ENCODE measurements at regions not wholly inside any gene's neighbourhood (a gene's known extent, or its start where the extent isn't known, plus 50 kb on each side); places are given as distances from the start of the nearest gene placed in this dataset.

DNA sequence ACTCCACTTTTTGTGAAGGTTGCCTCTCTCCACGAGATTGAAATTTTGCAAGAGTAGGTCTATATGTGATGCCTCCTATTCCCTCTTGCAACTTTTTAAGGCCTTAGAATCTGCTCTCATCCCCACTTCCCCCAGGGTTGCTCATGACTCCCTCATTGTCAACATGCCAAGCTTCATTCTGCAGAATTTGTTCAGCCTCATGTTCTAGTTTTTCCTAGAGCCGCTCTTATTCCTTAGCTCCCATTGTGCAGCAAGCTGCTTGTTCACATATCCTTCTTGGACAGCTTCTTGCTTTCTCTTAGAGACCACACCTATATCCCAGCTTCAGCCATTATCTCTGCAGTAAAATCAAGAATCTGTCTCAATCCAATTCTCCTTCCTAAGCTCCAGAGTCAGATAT, 82.4 kb downstream of the CNGA2 start:
- Histone ChIP-seq H3K27ac (no peak overlapping the region), H3K4me1 (no peaks in the 10 kb centered on the region), H3K4me3 (no peak overlapping the region), H3K9me3 (no peaks in the 10 kb centered on the region), H3K27me3 (no peaks in the 10 kb centered on the region), H3K36me3 (no peaks in the 10 kb centered on the region)
- intact Hi-C loops (cut with DNase I): no loop called here
- ATAC-seq: no peak
- no peak for TF ChIP-seq CTCF (IDR thresholded peaks at IDR 0.05)
- DNase-seq: no peak

DNA sequence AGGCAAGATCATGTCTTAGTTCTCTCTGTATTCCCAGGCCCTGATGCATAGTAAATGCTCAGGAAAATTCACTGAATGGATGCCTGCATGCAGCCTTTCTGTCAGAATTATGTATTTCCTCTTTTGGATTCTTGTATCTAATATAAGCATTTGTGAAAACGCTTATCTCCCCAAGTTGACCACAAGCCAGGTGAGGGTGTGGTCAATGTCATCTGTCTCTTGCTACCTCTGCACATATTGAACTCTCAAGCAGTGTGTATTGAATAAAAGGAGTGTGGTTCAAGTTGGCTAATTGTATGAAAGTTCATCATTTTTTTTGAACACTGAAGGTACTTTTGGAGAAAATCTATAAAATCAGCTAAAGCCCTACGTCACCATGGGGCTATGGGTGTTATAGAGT, 84.3 kb downstream of the CNGA2 start:
- Histone ChIP-seq H3K36me3 (no peaks in the 10 kb centered on the region), H3K4me3 (no peak overlapping the region), H3K4me1 (no peaks in the 10 kb centered on the region), H3K27me3 (no peaks in the 10 kb centered on the region), H3K9me3 (no peaks in the 10 kb centered on the region), H3K27ac (no peak overlapping the region)
- DNase-seq (no peak), ATAC-seq (no peak)
- no peak for TF ChIP-seq CTCF (IDR thresholded peaks at IDR 0.05)
- intact Hi-C loops (cut with DNase I): no loop called here

- ATAC-seq: no peak
Measured at GRCh38 chrX:151821226-151821625, 86.7 kb downstream of the CNGA2 start.

GRCh38 chrX:151825007-151825406, 87.7 kb upstream of the MAGEA4 start:
- no peak for TF ChIP-seq CTCF (IDR thresholded peaks at IDR 0.05)
- Histone ChIP-seq H3K4me3 (no peak overlapping the region), H3K4me1 (no peaks in the 10 kb centered on the region)

More at GRCh38 chrX:151821226-151821625, 86.7 kb downstream of the CNGA2 start:
- intact Hi-C loops (cut with DNase I): no loop called here
- Histone ChIP-seq H3K27ac (no peak overlapping the region), H3K4me3 (no peak overlapping the region), H3K9me3 (no peaks in the 10 kb centered on the region), H3K36me3 (no peaks in the 10 kb centered on the region), H3K27me3 (no peaks in the 10 kb centered on the region), H3K4me1 (no peaks in the 10 kb centered on the region)
- no peak for DNase-seq
- no peak for TF ChIP-seq CTCF (IDR thresholded peaks at IDR 0.05)

GRCh38 chrX:151825925-151826485, 86.7 kb upstream of the MAGEA4 start:
- no peak for DNase-seq

More at GRCh38 chrX:151825007-151825406, 87.7 kb upstream of the MAGEA4 start:
- H3K27ac ChIP-seq: no peak overlapping the region
- intact Hi-C loops (cut with DNase I): no loop called here
- DNase-seq (no peak), ATAC-seq (no peak)
- no peaks in the 10 kb centered on the region for H3K9me3 ChIP-seq
- no peaks in the 10 kb centered on the region for H3K27me3 ChIP-seq
- no peaks in the 10 kb centered on the region for H3K36me3 ChIP-seq

More at GRCh38 chrX:151825925-151826485, 86.7 kb upstream of the MAGEA4 start:
- ATAC-seq: peak; percentile 34
- Histone ChIP-seq H3K4me3 (no peak overlapping the region), H3K27me3 (no peaks in the 10 kb centered on the region), H3K9me3 (no peaks in the 10 kb centered on the region), H3K27ac (no peak overlapping the region), H3K4me1 (no peaks in the 10 kb centered on the region), H3K36me3 (no peaks in the 10 kb centered on the region)
- no peak for TF ChIP-seq CTCF (IDR thresholded peaks at IDR 0.05)
- intact Hi-C loops (cut with DNase I): no loop called here
